HG02943 (cell line): ENCODE measurements at regions not wholly inside any gene's neighbourhood (a gene's known extent, or its start where the extent isn't known, plus 50 kb on each side); places are given as distances from the start of the nearest gene placed in this dataset.
"Not testable (repeated sequence)": the region's sequence is repeated elsewhere in the genome, so short reads cannot be mapped to it uniquely, and the experiment has no call there.

ENCODE experiments used
- ATAC-seq: cut with Tn5 transposase; IDR thresholded peaks from one replicate; pipeline ENCODE4 v1.9.1; 2021; ENCODE audit warnings: mild to moderate bottlenecking, low read depth, moderate library complexity; ENCODE audit not compliant: unreplicated experiment

DNA sequence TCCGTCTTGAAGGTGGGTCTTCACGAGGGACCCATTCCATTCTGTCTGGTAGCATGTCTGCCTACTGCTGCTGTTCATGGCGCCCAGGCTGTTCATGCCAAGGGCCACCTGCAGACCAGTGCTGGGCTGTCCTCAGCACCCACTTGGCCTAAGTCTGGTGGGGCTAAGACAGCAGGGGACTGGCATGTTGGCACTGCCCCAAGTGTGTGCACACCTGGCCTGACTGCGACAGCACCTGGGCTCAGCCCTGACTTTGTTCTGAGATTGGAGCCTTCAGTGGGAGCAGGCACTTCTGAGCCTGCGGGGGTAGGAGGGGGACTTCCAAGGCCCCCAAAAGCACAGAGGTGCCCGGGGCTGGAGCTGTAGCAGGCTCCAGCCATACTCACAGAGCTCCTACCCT is 250.8 kb upstream of the EDNRB start:
- ATAC-seq: no peak

DNA sequence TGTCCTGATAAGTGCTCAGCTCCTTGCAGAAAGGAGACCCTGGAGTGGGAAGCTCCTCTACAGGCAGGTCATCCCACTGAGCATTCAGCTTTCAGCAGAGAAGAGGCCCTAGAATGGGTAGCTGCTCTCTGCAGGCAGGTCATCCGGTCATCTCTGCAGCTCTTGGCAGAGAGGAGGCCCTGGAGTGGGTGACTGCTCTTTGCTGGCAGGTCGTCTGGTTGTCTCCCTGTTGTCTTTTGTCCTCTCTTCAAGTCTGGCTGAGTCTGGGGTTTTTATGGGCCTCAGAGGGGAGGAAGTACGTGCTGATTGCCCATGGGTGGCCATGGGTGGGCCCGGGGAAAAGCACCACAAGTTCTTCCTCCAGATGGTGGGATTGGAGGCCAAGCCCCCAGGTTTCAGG is 250.3 kb upstream of the EDNRB start:
- no peak for ATAC-seq

DNA sequence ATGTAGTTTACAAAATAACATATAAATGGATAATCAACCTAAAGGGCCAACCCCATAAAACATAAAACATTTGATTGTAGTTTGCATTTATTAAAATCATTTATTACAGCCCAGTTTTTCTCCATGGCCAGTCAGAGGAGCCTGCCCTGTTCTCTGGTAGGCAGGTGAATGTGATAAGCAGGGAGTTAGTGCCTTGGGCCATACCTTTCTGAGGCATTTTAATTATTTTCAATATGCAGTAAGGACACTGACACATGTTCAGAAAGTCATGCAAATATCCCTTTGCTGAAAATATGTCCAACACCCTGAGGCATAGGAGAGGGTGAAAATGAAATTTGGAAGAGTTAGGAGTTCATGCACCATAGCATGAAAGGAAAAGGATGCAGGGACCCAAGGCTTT is 242.6 kb upstream of the EDNRB start:
- ATAC-seq: no peak

DNA sequence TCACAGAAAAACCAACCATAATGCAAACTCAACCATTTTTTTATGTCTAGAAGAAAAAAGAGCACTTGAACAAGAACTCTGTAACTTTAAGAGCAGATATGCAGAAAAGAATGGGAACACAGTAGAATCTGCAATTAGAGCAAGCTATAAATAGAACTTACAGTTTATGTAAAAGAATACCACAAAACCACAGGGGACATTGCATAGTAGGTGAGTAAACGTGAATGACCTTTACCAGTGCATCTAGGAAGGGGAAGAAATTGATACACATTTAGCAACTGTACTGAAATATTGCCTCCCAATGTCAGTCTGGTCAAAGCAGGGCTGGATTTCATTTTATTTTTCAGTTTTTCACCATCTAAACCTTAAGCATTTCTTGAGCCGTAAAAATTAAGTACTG is 242.2 kb upstream of the EDNRB start:
- ATAC-seq: no peak

DNA sequence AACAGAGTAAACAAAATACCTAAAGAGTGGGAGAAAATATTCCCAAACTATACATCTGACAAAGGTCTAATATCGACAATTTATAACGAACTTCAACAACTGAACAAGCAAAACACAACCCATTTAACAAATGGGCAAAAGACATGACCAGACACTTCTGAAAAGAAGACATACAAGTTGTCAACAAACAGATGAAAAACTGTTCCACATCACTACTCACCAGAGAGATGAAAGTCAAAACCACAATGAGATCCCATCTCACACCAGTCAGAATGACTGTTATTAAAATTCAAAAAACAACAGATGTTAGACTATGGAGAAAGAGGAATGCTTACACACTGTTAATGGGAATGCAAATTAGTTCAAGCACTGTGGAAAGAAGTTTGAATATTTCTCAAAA is 233.8 kb upstream of the EDNRB start:
- ATAC-seq: no peak

DNA sequence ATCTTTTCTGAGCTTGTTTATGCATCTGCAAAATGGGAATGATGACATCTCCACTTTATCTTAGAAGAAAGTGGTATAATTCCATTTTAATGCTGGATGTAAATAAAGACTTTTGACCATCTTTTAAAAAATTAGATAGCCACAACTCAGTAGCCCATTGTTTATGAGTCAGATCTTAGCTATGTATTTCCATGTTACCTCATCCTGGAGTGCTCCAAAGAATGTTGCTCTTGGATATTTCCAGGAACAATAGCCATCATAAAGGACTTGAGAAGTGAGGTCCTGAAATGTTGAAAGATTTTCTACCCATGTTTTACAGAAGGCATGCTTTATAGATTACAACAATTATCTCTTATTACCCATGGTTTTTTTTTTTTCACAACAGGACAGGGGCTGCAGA is 229.3 kb upstream of the EDNRB start:
- ATAC-seq: no peak

DNA sequence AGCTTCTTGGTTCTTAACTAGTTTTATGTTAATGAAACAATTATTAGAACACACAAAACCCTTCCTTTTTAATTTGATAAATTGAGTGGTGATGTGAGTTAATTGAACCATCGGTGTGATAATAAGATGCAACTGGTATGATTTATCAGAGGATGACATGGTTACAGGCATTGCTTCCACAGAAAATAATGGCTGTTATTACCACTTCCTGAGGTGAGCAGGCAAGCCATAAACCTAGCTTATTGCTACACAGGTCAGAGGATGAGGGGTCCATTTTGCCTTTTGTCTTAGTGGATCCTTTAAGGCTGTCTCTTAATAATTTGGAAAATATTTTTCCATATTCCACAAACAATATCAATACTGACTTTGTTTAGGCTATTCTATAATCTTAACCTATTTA is 226.6 kb upstream of the EDNRB start:
- ATAC-seq: no peak

DNA sequence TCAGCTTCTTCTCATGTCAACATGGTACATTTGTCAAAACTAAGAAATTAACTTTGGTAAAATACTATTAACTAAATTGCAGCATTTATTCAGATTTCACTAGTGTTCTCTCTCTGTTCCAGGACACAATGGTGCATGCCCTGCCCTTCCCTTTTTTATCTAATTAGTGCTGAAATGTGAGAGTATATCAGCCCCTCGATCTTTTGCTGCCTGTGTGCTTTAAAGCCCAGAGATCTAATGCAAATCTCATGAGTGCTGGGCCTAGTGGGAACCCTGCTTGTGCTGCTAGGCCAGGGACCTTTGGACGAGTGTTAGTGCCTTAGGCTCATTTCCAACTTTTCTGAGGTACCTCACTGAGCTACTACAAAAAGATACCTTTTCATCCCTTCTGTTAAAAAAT is 221.1 kb upstream of the EDNRB start:
- no peak for ATAC-seq

DNA sequence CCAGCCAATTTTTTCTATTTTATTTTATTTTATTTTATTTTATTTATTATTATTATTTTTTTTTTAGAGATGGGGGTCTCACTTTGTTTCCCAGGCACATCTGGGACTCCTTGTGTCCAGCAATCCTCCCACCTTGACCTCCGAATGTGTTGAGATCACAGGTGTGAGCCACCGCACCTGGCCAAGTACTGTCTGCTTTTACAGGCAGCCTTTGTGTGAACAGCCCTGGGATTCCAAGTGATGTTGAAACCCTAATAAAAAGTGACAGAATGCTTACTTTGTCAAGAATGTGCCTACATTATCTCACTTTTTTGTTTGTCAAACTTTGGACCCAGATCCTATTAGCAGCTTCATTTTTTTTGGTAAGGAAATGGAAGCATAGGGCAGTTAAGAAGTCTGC is 220.1 kb upstream of the EDNRB start:
- ATAC-seq: no peak

DNA sequence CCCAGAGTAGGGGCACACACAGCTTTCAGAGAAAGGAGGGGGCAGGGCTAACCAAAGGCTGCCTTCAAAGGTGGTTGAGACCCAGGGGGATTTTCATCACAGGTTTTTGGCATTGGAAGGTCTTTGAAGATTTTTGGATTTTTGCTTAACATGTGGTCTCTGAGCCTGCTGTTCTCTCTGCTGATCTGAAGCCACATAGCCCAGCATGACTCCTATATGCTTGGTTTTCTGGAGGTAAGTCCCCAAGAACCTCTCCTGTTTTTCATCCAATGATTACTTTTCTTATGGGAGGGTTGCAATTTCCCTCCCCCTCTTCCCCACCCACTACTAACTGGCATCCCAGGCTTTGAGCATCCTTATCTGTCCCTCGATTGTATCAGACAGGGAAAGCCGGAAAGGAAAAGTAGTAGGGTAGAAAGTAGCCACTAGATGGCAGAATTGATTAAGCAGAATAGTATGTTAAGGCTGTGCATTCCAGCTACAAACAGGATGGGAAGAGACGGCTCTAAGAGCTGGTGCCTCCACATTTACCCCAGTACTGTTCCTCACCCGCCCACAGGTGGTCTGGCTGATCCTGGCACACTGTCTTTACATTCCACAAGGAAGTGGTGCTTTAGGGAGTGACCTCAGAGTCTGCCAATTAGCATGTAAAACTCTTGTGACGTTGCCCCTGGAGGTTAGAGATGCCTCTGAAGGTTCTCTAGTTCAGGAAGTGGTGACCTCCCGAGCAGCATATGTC is 218.9 kb upstream of the EDNRB start:
- peak; percentile 86 for ATAC-seq

DNA sequence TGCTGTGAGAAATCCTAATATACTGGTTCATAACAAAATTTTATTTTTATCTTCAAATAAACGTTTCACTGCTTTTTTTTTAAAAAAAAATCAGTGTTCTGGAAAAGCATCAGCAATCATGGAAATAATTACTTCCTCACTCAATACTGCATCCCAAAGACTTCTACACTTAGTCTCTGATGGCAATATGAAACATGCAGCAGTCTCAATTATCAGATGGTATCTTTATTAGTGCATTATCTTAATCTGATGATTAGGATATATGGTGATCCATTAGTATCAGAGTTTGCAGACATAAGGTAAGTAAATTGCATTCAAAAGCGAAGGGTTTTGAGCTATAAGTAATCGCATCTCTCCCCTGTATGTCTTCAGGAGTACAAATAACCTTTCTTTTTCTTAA is 218.3 kb upstream of the EDNRB start:
- no peak for ATAC-seq

DNA sequence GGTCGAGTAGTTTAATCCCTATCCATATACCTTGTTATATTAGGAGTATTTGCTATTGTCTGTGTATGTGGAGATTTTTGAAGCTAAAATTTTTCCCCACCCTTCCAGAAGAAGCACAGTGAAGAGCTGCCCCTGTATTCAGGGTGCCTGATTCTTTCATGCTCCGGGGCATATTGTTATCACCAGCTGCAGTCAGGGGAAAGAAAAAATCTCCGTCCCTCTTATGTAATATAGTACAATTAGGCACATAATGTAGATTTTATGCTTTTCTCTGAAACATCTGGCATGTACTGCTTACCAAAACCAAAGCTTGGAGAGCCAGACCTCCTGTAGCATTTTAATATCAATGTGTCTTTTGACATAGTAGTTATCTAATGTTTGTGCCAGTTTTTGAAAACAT is 214.9 kb upstream of the EDNRB start:
- no peak for ATAC-seq

DNA sequence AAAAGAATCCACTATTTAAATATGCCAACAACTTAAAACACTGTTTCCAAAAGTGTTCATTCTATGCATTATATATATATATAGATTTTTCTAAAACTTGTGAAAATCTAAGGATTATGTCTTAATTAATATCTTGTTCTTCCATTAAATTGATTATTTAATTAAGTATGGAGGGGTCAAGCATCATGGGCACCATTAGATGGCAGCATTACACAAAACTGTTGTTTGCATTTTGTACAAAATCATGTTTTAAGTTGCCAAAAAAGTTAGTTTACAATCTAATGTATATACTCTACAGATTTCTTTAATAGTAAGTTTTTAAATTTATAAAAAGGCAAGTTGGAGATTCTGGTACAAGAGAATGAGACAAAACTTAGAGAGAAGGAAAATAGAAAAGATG is 213.2 kb upstream of the EDNRB start:
- ATAC-seq: no peak

DNA sequence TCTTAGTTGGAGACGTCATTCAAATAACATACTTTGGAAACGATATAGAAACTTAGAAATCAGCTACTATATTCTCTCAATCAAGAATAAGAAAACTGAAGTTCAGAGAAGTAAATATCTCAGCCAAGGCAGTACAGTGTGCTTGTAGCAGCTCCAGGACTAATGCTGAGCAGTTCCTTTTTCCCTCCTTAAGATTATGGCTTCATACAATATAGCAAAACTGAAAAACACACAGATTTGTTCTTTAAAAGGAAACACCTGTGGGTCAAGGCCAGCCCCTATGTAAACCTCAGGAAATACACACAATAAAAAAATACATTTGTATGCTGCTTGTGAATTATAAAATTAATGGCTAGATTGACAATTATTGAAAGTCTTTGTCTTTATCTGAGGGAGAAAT is 212.7 kb upstream of the EDNRB start:
- no peak for ATAC-seq

DNA sequence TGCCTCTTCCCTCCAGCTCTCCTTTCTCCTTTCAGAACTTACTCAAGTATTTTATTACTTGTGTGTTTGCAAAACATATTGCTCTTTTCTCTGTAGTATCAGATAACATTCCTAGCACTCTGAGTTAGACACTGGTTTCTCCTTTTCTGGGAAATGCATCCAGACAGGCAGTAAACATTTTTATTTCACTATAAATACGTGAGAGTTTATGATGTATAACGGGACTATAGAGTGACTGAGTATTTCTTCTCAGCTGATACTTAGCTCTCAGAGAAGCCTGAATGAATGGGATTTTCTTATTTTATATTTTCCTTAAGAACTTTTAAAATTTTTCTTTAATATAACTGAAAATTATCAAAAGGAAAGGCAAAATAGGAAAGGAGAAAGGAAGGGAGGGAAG is 211.2 kb upstream of the EDNRB start:
- ATAC-seq: no peak

DNA sequence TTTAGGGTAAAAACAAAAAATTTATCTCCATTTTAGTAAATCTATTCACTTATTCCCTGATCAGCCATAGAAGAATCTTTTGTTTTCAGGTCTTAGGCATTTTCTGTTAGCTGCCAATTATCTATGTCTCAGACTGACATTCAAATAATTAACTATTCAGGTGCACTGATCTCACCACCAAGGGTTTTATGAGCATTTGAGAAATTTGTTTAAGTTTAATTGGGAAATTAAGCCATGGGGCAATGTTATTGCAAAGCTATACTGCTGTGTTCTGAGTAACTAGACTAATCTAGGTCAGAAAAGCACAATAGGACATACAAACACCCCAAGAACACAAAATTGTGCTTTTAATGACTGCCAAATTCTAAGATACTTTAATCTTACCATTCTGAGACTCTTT is 210.7 kb upstream of the EDNRB start:
- no peak for ATAC-seq

DNA sequence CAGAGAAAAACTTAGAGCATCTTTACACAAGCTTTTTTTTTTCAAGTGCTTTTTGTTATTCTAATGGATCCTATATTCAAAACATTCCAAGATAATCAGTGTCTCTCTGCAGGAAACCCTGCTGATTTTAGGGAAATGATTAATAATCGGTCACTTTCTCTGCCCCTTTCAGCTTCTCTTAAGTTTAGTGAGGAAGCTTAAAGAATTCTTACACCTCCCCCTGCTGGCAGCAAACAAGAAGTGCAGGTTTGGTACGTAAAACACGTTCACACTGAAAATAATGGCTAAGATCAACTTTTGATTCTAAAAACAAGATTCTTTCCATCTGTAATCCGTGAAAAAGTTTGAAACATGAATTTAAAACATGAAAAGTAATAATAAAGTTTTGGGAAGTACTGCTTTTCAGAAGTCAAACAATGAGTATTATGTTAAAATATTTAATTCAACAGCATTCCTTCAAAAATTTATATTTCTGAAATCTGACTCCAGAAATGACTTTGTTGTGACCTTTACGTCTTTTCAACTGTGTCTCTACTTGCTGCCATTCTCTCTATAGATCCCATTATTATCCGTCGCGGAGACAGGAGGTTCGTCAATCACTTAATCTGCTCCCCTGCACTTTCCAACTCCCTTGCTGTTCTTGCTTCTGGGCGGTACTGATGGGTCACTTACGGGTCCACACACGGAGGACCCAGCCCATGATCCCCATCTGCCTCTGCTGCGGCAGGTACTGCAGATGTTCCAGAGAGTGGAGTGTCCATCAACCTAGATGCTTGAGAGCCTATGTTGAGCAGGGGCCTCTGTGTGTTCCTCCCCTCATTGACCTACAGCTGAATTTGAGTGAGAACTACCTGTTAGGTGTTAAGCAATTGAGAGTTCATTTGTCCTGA is 203.1 kb upstream of the EDNRB start:
- ATAC-seq: no peak

DNA sequence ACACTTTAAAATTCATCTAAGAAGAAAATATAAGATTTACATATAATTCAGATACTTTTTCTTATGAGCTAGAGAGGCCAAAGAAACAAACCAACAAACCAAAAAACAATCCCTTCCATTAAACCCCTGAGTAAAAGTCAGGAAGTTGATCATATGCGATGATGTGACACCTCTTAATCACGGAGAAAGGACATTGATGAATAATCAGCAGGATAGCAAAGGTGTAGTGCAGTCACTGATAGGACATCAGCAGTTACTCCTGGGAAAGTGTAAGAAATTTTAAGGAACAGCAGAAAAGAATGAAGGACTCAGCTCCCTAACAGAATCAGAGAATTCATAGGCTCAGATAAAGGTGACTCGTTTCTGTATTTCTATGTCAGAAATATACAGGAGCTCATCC is 202.4 kb upstream of the EDNRB start:
- ATAC-seq: no peak

DNA sequence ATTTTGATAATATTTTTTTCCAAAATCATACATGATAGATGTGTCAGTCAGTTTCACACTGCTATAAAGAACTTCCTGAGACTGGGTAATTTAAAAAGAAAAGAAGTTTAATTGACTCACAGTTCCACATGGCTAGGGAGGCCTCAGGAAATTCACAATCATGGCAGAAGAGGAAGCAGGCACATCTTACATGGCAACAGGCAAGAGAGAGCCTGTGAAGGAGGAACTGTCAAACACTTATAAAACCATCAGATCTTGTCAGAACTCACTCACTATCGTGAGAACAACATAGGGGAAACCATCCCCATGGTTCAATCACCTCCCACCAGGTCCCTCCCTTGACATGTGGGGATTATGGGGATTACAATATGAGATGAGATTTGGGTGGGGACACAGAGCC is 201.5 kb upstream of the EDNRB start:
- not testable (repeated sequence) for ATAC-seq

DNA sequence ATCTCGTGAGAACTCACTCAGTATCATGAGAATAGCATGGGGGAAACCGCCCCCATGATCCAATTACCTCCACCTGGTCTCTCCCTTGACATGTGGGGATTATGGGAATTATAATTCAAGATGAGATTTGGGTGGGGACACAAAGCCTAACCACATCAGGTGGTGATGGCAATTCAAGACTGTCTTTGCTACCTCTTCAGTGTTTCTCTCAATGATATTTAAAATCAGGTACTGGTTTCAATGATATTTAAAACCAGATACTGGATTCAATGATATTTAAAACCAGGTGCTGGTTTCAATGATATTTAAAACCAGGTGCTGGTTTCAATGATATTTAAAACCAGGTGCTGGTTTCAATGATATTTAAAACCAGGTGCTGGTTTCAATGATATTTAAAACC is 198.4 kb upstream of the EDNRB start:
- ATAC-seq: not testable (repeated sequence)

DNA sequence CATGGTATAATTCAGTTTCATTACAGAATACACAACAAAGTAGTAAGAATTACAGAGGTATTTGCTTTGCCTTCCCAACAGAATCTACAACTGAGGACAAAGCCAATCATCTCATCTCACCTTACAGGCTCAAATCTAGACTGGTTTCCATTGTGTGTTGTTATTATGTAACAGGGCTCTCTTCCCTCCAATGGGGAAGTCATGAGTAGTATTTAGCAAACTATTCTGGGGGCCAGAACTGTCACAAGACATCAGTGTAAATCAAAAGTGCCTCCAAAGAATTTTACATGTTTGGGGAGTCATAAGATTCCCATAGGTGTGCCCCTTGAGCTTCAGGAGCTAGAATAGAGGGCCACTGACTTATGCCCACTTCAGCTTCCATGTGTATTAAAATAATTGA is 187.0 kb upstream of the EDNRB start:
- ATAC-seq: no peak

DNA sequence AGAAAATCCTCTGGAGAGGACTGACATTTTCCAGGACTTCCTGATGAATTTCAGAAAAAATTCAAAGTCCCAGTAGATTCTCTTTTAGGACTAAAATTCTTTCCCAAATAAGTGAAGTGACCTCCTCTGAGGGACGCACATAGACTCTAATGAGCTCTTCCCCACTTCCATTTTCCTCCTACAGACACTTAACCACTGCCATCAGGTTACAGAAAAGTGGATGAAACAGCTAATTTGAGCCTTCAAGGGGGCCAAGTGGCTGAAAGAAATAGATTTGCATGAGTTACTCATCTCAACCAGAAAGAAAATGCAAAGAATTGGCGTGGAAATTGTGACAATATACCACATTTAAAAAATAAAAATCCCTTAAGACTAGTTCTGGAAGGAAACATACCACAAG is 185.3 kb upstream of the EDNRB start:
- ATAC-seq: no peak
